Heart left ventricle (tissue), 13 donors: ENCODE measurements at regions not wholly inside any gene's neighbourhood (a gene's known extent, or its start where the extent isn't known, plus 50 kb on each side); places are given as distances from the start of the nearest gene placed in this dataset.

Experiments used
- POLR2A ChIP-seq, 2 donors: fragments of 450-650 bp; IDR thresholded peaks; one replicate each; pipeline ENCODE4 v1.6.1; 2017; ENCODE audit warnings: antibody characterized with exemption in 2 of 2, mild to moderate bottlenecking in 2 of 2, moderate library complexity in 2 of 2
- TF ChIP-seq, protein P1 (sequence below), 12 donors: fragments of 200-600 bp; sonication (generic) in 4 of 12; IDR thresholded peaks; one replicate each; pipeline versions ENCODE4 v1.5.0 to v1.8.0; 2018 to 2022; ENCODE audit warnings: antibody characterized with exemption in 12 of 12, mild to moderate bottlenecking in 5 of 12
- donor health status: ischemic (EF 13 %, LVEDD 7.1; RV severe dilation, severe dysfunction).
- donor health status: DM: no; HTN: yes; CAD: no.
- donor health status: DM: no; HTN: no; CAD: no.
- donor health status: ischemic (EF 25% LVEDD 6.9; RV normal size, moderate dysfunction).
- donor health status: ischemic (EF 25% LVEDD 5.7; RV mildly dilated, moderate dysfunction).
- donor health status: ischemic (EF 35%, LVEDD 5.7; RV mildly dilated, moderate dysfunction).
- donor health status: nonischemic (EF 11% LVEDD 7.7; RV severe dilation, severe dysfunction).
- donor health status: DM: yes; HTN: yes; CAD: no.
- donor health status: PGD.
- donor health status: ischemic (EF 29% LVEDD 5.4; RV normal size, mild dysfunction).
- donor health status: nonischemic (EF 23%, LVEDD 6.1; RV moderate dilation, normal function).

DNA sequence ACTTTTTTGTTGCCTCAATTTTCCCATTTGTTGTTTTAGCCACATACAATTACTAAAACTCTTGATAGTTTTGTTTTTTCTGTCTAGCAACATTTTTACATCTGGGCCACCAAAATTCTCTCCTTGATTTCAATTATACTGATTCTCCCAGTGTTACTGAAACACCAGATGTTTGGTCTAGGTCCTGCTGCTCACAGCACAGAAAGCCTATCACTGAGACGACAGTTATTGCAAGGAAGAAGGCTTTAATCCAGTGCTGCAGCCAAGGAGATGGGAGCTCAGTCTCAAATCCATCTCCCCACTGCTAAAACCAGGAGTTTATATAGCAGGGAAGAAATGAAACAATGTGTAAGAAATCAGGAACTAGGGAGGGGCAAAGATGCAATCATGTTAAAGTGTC is 837.7 kb upstream of the CNTN5 start:
- TF ChIP-seq, protein P1, sequence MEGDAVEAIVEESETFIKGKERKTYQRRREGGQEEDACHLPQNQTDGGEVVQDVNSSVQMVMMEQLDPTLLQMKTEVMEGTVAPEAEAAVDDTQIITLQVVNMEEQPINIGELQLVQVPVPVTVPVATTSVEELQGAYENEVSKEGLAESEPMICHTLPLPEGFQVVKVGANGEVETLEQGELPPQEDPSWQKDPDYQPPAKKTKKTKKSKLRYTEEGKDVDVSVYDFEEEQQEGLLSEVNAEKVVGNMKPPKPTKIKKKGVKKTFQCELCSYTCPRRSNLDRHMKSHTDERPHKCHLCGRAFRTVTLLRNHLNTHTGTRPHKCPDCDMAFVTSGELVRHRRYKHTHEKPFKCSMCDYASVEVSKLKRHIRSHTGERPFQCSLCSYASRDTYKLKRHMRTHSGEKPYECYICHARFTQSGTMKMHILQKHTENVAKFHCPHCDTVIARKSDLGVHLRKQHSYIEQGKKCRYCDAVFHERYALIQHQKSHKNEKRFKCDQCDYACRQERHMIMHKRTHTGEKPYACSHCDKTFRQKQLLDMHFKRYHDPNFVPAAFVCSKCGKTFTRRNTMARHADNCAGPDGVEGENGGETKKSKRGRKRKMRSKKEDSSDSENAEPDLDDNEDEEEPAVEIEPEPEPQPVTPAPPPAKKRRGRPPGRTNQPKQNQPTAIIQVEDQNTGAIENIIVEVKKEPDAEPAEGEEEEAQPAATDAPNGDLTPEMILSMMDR (IDR thresholded peaks at IDR 0.05): no peak
- no peak for TF ChIP-seq POLR2A (IDR thresholded peaks at IDR 0.05)
